NCI-H1417 treated with DMSO at 0.1 percent for 48 hours (cell line): ENCODE measurements at regions not wholly inside any gene's neighbourhood (a gene's known extent, or its start where the extent isn't known, plus 50 kb on each side); places are given as distances from the start of the nearest gene placed in this dataset.

Experiments used
- DNase-seq: peaks from one replicate; lab custom pipeline; 2025; lab: John Stamatoyannopoulos, UW

- DNase-seq = peak; percentile 10
Measured at GRCh38 chr1:36743286-36744005, 260.7 kb upstream of the CSF3R start.

DNA sequence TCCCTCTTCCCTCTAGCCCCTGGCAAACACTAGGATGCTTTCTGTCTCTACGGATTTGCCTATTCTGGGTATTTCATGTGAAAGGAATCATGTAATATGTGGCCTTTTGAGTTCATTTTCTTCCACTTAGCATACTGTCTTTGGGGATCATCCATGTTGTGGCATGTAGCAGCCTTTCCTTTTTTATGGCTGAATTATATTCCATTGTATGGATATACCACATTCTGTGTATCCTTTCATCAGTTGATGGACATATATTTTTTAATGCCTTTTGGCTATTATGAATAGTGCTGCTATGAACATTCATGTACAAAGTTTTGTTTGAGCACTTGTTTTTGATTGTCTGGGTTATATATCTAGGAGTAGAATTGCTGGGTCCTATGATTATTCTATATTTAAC, 258.4 kb upstream of the CSF3R start:
- DNase-seq = no peak

GRCh38 chr1:36740446-36740845, 257.7 kb upstream of the CSF3R start:
- DNase-seq = no peak

GRCh38 chr1:36739703-36740289, 257.1 kb upstream of the CSF3R start:
- no peak for DNase-seq

DNA sequence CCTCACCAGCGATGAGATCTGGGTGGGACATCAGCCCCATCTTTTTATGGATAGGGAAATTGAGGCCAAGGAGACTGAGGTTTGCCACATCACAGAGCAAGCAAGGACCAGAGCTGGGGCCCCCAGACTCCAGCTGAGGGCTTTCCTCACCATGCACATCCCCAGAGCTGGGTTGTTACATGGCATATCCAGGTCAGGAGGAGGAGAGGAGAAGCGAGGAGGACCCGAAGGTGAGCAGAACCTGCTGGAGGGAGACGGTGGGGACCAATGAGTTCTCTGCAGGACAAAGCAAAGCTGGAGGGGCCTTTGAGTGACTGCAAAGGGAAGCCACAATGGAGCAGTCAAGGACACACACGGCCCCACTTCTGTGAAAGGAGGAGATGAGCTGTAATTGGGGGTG, 255.5 kb upstream of the CSF3R start:
- DNase-seq = no peak

GRCh38 chr1:36737767-36738166, 255.1 kb upstream of the CSF3R start:
- DNase-seq = no peak

- no peak for DNase-seq
Measured at GRCh38 chr1:36737038-36737555, 254.4 kb upstream of the CSF3R start.

DNA sequence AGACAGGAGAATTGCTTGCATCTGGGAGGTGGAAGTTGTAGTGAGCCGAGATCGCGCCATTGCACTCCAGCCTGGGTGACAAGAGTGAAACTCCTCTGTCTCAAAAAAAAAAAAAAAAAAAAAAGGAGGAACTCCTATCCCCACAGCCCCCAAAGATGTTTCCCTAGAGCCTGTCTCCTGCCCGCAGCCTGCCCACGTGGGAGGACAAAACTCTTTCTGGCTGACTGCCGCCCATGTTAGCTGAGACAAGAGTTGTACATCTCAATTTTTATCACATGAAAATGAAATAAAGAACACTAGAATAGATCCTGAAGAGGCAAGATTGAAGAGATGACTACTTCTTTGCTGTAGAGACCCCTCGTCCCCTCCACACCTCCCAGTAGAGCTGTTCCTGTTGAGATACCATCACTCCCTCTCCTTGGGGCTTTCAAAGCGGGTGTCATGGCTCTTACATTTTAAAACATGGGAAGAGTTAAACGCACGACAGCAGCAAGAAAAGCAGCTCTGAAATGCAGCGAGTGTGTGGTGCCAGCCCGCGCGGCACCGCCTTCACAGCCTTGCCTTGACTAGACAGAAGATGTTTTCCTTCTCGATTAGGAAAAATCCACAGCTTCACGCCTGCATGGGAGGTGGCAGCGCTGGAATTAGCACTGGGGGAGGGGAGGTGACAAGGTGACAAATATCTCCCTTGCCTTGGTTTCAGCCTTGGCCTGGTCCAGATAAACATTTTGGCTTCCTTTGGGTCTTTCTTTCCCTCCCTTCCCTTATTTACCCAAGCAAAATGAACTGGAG, 253.4 kb upstream of the CSF3R start:
- no peak for DNase-seq

DNA sequence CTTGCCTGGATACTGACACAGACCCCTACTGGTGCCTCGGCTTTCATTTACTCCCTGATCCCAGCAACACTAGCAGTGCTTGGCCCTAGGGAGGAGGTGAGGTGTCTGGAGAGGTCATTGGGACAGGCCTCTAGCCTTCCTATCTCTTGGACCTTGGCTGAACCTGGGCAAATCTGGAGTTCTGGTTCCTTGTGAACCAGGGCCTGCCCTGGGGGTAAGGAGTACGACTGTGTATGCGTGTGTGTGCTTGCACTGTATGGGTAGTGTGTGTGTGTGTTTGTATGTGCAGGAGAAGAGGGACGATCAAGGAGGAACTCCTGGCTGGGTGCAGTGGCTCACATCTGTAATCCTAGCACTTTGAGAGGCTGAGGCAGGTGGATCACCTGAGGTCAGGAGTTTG, 252.7 kb upstream of the CSF3R start:
- DNase-seq = no peak

- no peak for DNase-seq
Measured at GRCh38 chr1:36734356-36734755, 251.6 kb upstream of the CSF3R start.

- DNase-seq = no peak
Measured at GRCh38 chr1:36733748-36734147, 251.0 kb upstream of the CSF3R start.

DNA sequence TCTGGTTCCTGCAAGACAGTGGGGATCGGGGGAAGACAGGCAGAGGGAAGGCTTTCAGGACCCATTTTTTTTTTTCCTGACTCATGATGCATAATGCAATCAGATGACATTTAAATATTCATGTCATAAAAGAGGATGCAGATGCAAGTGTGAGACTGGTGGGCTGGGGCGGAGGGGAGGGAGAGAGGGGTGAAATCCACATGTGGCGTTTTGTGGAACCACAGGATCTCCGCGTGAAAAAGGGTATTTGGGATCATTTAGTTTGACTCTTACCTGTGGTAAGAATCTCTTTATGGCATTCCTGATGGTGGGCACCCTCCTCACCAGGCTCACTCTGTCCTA, 249.3 kb upstream of the CSF3R start:
- DNase-seq = no peak

- DNase-seq = no peak
Measured at GRCh38 chr1:36731226-36732014, 248.7 kb upstream of the CSF3R start.

- no peak for DNase-seq
Measured at GRCh38 chr1:36730599-36730998, 247.9 kb upstream of the CSF3R start.

- DNase-seq = no peak
Measured at GRCh38 chr1:36729716-36730510, 247.2 kb upstream of the CSF3R start.

DNA sequence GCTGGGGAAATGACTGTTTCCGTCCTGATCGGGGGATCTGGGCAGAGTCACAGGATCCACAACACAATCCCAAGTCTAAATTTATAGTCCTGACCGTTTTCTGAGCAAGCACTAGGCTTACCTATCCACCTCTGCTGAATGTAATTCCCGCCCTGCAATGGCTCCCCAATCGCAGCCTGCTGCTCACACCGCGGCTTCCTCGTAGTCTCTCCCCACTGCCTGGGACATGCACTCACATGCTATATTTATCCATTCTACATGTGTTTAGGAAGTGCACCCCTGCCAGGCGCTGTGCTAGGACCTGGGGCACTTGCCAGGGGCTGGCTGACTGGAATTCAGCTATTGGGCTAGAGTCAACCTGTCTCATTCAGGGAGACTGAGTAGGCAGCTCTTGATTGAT, 246.6 kb upstream of the CSF3R start:
- no peak for DNase-seq

DNA sequence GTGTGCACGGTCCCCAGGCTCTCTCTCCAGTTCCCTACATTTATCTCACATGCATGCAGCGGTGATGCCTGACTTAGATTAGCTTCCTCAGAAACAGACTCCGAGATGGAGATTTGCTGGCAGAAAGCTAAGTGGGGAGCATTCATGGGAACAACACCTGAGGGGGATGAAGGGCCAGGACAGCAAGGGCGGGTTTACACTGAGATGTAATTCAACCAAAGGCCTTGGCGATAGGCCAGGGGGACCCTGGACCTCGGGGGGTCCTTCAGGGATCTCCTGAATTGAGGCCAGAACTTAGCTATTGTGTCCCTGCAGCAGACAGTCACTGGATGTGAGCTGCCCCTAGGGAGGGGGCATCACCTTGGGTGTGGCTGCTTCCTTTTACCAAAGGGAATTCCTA, 246.1 kb upstream of the CSF3R start:
- no peak for DNase-seq

- no peak for DNase-seq
Measured at GRCh38 chr1:36728051-36728450, 245.3 kb upstream of the CSF3R start.

GRCh38 chr1:36725151-36725550, 242.4 kb upstream of the CSF3R start:
- DNase-seq = no peak

- DNase-seq = no peak
Measured at GRCh38 chr1:36723813-36724212, 241.1 kb upstream of the CSF3R start.

GRCh38 chr1:36722871-36723270, 240.2 kb upstream of the CSF3R start:
- DNase-seq = no peak

DNA sequence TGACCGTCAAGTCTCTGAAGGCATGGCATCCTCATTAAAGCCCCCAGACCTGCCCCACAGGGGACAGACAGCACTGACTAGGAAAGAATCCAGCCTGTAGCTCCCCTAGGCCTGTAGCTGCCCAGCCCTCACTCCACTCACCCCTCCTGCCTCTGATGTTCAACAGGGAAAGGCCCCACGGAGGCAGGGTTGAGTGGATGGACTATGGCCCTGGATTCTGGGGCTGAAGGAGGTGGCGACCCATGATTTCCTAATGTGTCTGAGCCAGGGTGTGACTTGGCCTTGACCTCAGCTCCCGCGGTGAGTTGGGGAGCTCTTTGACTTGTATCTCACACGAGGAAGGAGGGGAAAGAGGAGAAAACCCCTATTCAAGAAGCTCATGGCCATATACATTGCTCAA, 238.5 kb upstream of the CSF3R start:
- no peak for DNase-seq
